Activated T-helper 2 cell treated with anti-CD3 and anti-CD28 coated beads, Interferon-gamma antibody, Interleukin-2, Interleukin-4, amounts not matched to agents 10 μg/mL and 5 μg/mL and 100 μg/mL, durations not matched to agents 14 hours and 24 hours and 36 hours (primary cell): ENCODE measurements at regions not wholly inside any gene's neighbourhood (a gene's known extent, or its start where the extent isn't known, plus 50 kb on each side); places are given as distances from the start of the nearest gene placed in this dataset.

Experiments used
- DNase-seq: peaks from one replicate; pipeline ENCODE4 v3.0.0; 2021; ENCODE audit warnings: low spot score
- H3K27ac Mint-ChIP-seq: one replicate; pipeline ENCODE4 v1.8.0; 2021; ENCODE audit warnings: mixed read lengths
- H3K27me3 Mint-ChIP-seq: one replicate; pipeline ENCODE4 v1.8.0; 2021; ENCODE audit warnings: low read depth, mixed read lengths
- H3K36me3 Mint-ChIP-seq: one replicate; pipeline ENCODE4 v1.8.0; 2021; ENCODE audit warnings: low read depth, mixed read lengths
- H3K4me1 Mint-ChIP-seq: one replicate; pipeline ENCODE4 v1.8.0; 2021; ENCODE audit warnings: low read depth, mixed read lengths
- H3K4me3 Mint-ChIP-seq: one replicate; pipeline ENCODE4 v1.8.0; 2021; ENCODE audit warnings: low read depth, mild to moderate bottlenecking, moderate library complexity, mixed read lengths
- H3K9me3 Mint-ChIP-seq: one replicate; pipeline ENCODE4 v1.8.0; 2021; ENCODE audit warnings: mixed read lengths
- intact Hi-C: fragments of 100-400 bp; cut with micrococcal nuclease; formaldehyde crosslinking; loops from one replicate; pipeline ENCODE4 v1.15.1; 2023

GRCh38 chr3:6770397-6770690 is 90.6 kb upstream of the GRM7 start:
- intact Hi-C loops, result no loop called here
- Mint-ChIP-seq H3K36me3 (no peaks in the 10 kb centered on the region), H3K4me1 (no peaks in the 10 kb centered on the region), H3K9me3 (peaks cover 5% of the 10 kb centered on the region), H3K4me3 (no peak overlapping the region), H3K27ac (no peak overlapping the region), H3K27me3 (no peaks in the 10 kb centered on the region)
- DNase-seq, result no peak

DNA sequence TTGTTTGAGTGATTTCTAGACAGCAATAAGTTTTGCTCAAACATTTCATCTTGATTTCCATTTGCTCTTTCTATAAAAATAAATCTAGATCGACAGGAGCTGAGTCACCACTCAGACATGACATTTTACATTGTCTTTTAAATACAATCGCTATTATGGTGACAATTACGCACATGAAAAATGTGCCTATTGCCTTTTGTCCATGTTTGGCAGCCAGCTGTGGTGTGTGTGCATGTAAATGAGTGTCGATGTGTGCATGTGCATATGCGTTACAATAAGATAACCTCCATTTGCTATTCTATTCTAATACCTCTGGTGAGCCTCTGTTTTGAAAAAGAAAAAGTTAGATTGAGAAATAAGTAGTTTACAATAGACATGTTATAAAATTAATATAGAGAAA is 89.7 kb upstream of the GRM7 start:
- no peaks in the 10 kb centered on the region for H3K4me1 Mint-ChIP-seq
- H3K27me3 Mint-ChIP-seq, result no peaks in the 10 kb centered on the region
- peaks cover 5% of the 10 kb centered on the region for H3K9me3 Mint-ChIP-seq
- no peak for DNase-seq
- H3K36me3 Mint-ChIP-seq, result no peaks in the 10 kb centered on the region
- intact Hi-C loops, result no loop called here
- no peak overlapping the region for H3K27ac Mint-ChIP-seq
- no peak overlapping the region for H3K4me3 Mint-ChIP-seq

DNA sequence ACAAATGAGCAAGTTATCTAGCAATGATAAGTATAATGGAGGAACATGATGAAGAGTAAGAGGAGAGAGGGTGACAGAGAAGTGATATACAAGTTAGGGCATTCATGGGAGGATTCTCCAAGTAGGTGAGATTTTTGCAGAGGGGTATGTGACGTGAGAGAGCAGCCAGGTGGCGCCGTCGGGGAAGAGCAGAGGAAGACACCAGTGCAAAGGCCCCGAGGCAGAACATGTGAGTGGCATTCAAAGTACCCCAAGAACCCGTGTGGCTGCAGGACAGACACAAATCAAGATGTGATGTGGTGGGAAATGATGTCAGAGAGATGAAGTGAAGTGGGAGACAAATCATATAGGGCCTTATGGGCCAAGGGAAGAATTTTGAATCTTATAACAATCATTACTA is 81.8 kb upstream of the GRM7 start:
- Mint-ChIP-seq H3K4me1 (no peaks in the 10 kb centered on the region), H3K27ac (no peak overlapping the region), H3K27me3 (no peaks in the 10 kb centered on the region), H3K9me3 (peaks cover 12% of the 10 kb centered on the region), H3K4me3 (no peak overlapping the region), H3K36me3 (no peaks in the 10 kb centered on the region)
- DNase-seq, result no peak
- intact Hi-C loops, result no loop called here

GRCh38 chr3:6781092-6781491 is 79.8 kb upstream of the GRM7 start:
- no peaks in the 10 kb centered on the region for H3K4me1 Mint-ChIP-seq
- H3K27ac Mint-ChIP-seq, result no peak overlapping the region
- H3K9me3 Mint-ChIP-seq, result peaks cover 12% of the 10 kb centered on the region
- intact Hi-C loops, result no loop called here
- H3K36me3 Mint-ChIP-seq, result no peaks in the 10 kb centered on the region
- no peak overlapping the region for H3K4me3 Mint-ChIP-seq
- H3K27me3 Mint-ChIP-seq, result no peaks in the 10 kb centered on the region
- no peak for DNase-seq

DNA sequence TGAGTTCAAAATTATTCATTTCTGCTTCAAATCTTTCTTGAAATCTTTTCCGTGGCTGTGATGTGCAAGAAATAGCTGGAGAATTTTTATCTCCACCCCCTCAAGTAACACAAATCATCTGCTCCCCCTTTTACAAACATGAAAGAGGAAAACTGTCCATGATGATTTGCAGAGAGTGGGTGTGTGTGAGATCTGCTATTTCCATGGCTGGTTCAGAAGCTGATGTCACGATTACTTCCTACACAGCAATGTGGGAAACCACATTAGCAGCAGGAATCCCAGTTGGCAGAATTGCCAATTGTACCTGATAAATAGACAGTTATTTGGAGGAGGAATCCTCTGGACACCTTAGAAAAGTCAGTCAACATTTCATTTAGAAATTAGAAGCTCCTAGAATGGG is 75.2 kb upstream of the GRM7 start:
- peaks cover 1% of the 10 kb centered on the region for H3K9me3 Mint-ChIP-seq
- no peak overlapping the region for H3K27ac Mint-ChIP-seq
- intact Hi-C loops, result no loop called here
- no peaks in the 10 kb centered on the region for H3K4me1 Mint-ChIP-seq
- H3K27me3 Mint-ChIP-seq, result no peaks in the 10 kb centered on the region
- H3K4me3 Mint-ChIP-seq, result no peak overlapping the region
- no peaks in the 10 kb centered on the region for H3K36me3 Mint-ChIP-seq
- no peak for DNase-seq

DNA sequence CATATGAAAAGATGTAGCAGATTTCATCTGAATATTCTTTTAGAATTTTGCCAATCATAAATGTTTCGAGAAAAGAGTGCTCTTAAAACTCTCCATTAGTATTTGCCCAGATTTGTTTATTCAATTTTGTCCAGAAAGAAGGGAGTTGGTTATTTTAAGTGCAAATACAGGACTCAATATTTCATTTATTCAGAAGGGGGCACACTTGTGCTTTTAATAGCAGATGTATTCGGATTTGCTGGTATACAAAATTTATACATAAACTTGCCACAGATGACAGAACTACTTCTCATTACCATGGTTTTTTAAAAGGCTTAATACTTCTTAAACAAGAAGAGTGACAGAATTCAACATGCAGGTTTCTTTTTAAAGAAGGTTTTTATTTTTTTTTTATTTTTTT is 69.8 kb upstream of the GRM7 start:
- Mint-ChIP-seq H3K4me1 (no peaks in the 10 kb centered on the region), H3K36me3 (no peaks in the 10 kb centered on the region), H3K9me3 (no peaks in the 10 kb centered on the region), H3K27ac (no peak overlapping the region), H3K4me3 (no peak overlapping the region), H3K27me3 (no peaks in the 10 kb centered on the region)
- intact Hi-C loops, result loop anchor here (10.0 kb wide), 1 partner anchor 1366 kb away; no protein-coding TSS in a partner anchor
- DNase-seq, result no peak

GRCh38 chr3:6799264-6799915 is 61.5 kb upstream of the GRM7 start:
- Mint-ChIP-seq H3K36me3 (no peaks in the 10 kb centered on the region), H3K4me1 (no peaks in the 10 kb centered on the region), H3K9me3 (no peaks in the 10 kb centered on the region), H3K27me3 (no peaks in the 10 kb centered on the region), H3K4me3 (no peak overlapping the region), H3K27ac (no peak overlapping the region)
- intact Hi-C loops, result loop anchor here (5.0 to 10.0 kb wide), 2 partner anchors 1375 to 1492 kb away; no protein-coding TSS in a partner anchor
- no peak for DNase-seq

- Mint-ChIP-seq H3K4me1 (no peaks in the 10 kb centered on the region), H3K27me3 (no peaks in the 10 kb centered on the region), H3K36me3 (no peaks in the 10 kb centered on the region), H3K9me3 (peaks cover 7% of the 10 kb centered on the region), H3K4me3 (no peak overlapping the region), H3K27ac (no peak overlapping the region)
- intact Hi-C loops, result no loop called here
- no peak for DNase-seq
Observed at GRCh38 chr3:6803619-6804018, 57.3 kb upstream of the GRM7 start.

GRCh38 chr3:6805236-6805635 is 55.7 kb upstream of the GRM7 start:
- Mint-ChIP-seq H3K36me3 (no peaks in the 10 kb centered on the region), H3K9me3 (peaks cover 7% of the 10 kb centered on the region), H3K4me1 (no peaks in the 10 kb centered on the region), H3K4me3 (no peak overlapping the region), H3K27ac (no peak overlapping the region), H3K27me3 (no peaks in the 10 kb centered on the region)
- intact Hi-C loops, result no loop called here
- no peak for DNase-seq

- no peak overlapping the region for H3K4me3 Mint-ChIP-seq
- H3K36me3 Mint-ChIP-seq, result no peaks in the 10 kb centered on the region
- no peaks in the 10 kb centered on the region for H3K4me1 Mint-ChIP-seq
- H3K27me3 Mint-ChIP-seq, result no peaks in the 10 kb centered on the region
- no peak overlapping the region for H3K27ac Mint-ChIP-seq
- intact Hi-C loops, result no loop called here
- peaks cover 12% of the 10 kb centered on the region for H3K9me3 Mint-ChIP-seq
- no peak for DNase-seq
Observed at GRCh38 chr3:6806991-6807390, 53.9 kb upstream of the GRM7 start.

GRCh38 chr3:6807967-6808588 is 52.8 kb upstream of the GRM7 start:
- Mint-ChIP-seq H3K4me3 (no peak overlapping the region), H3K9me3 (peaks cover 12% of the 10 kb centered on the region), H3K27me3 (no peaks in the 10 kb centered on the region), H3K4me1 (no peaks in the 10 kb centered on the region), H3K27ac (no peak overlapping the region), H3K36me3 (no peaks in the 10 kb centered on the region)
- no peak for DNase-seq
- intact Hi-C loops, result no loop called here

DNA sequence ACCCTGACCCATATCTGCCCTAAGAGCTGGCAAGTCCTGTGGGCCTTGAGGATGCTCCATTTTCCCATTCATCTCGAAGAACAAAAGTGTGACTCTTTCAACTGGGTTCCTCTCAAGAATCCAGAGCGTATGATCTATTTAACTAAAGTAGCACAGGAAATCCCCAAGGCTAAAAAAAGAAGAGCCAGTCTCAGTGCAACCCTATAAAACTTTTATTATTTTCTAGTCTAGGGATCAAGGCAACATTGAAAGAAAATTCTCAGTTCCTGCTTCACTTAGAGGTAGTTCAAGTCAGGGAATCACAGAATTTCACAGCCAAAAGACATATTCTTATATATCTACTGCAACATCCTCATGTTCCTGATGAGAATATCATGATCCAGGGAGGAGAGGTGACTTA is 51.6 kb upstream of the GRM7 start:
- H3K4me3 Mint-ChIP-seq, result no peak overlapping the region
- H3K4me1 Mint-ChIP-seq, result no peaks in the 10 kb centered on the region
- H3K27ac Mint-ChIP-seq, result no peak overlapping the region
- intact Hi-C loops, result no loop called here
- H3K9me3 Mint-ChIP-seq, result peaks cover 12% of the 10 kb centered on the region
- no peaks in the 10 kb centered on the region for H3K36me3 Mint-ChIP-seq
- no peaks in the 10 kb centered on the region for H3K27me3 Mint-ChIP-seq
- no peak for DNase-seq
